ENCODE measurements at regions not wholly inside any gene's neighbourhood (a gene's known extent, or its start where the extent isn't known, plus 50 kb on each side); places are given as distances from the start of the nearest gene placed in this dataset.

GRCh38 chr5:67941614-67942401 is 273.7 kb upstream of the PIK3R1 start:
- DNase-seq (ENCODE audit: low read depth, low spot score): no peak
- H2AFZ ChIP-seq (ENCODE audit: control insufficient read depth, low read length): no peak overlapping the region
- no peaks in the 10 kb centered on the region for H3K27me3 ChIP-seq (ENCODE audit: control insufficient read depth, extremely low read depth, insufficient read depth, low read length)
- no peak overlapping the region for H3K27ac ChIP-seq (ENCODE audit: control insufficient read depth, insufficient read depth, low read length)
- no peak overlapping the region for H3K4me3 ChIP-seq (ENCODE audit: control insufficient read depth in 2 of 3, extremely low read depth in 1 of 3, insufficient read depth in 2 of 3, low read depth in 1 of 3, low read length in 3 of 3)
- no peaks in the 10 kb centered on the region for H4K20me1 ChIP-seq (ENCODE audit: control insufficient read depth, extremely low read depth, insufficient read depth, low read length)
- H3K4me1 ChIP-seq (ENCODE audit: control insufficient read depth, extremely low read depth, insufficient read depth, low read length): peaks cover 15% of the 10 kb centered on the region
- peak overlapping the region; percentile 56 for H3K4me2 ChIP-seq (ENCODE audit: control insufficient read depth, extremely low read depth, insufficient read depth, low read depth, low read length)
- no peaks in the 10 kb centered on the region for H3K9me3 ChIP-seq (ENCODE audit: control insufficient read depth, low read depth, low read length)
- peak; percentile 49 for FAIRE-seq
- no peaks in the 10 kb centered on the region for H3K79me2 ChIP-seq (ENCODE audit: control insufficient read depth, insufficient read depth, low read length)
- no peak overlapping the region for H3K9ac ChIP-seq (ENCODE audit: control insufficient read depth, extremely low read depth, insufficient read depth, low read length)
- no peaks in the 10 kb centered on the region for H3K9me1 ChIP-seq (ENCODE audit: control insufficient read depth, extremely low read depth, insufficient read depth, low read length)
- TF ChIP-seq CTCF (optimal IDR thresholded peaks at IDR 0.05 in 1 of 3, IDR thresholded peaks at IDR 0.05 in 1 of 3, conservative IDR thresholded peaks at IDR 0.05 in 1 of 3; ENCODE audit: extremely low read depth in 1 of 3, insufficient read depth in 2 of 3, low read length in 3 of 3): no peak
- TF ChIP-seq EZH2 (IDR thresholded peaks at IDR 0.05; ENCODE audit: low read length): no peak
- no peaks in the 10 kb centered on the region for H3K36me3 ChIP-seq (ENCODE audit: control insufficient read depth in 2 of 2, extremely low read depth in 1 of 2, insufficient read depth in 2 of 2, low read length in 2 of 2)
- dilution Hi-C loops (cut with MboI; ENCODE audit: extremely low pct_ligation_motif_present, low sequenced_read_pairs): no loop called here

- FAIRE-seq (peak; percentile 17), DNase-seq (ENCODE audit: low read depth, low spot score) (no peak)
- Histone ChIP-seq H3K9me3 (ENCODE audit: control insufficient read depth, low read depth, low read length) (no peaks in the 10 kb centered on the region), H3K4me3 (ENCODE audit: control insufficient read depth in 2 of 3, extremely low read depth in 1 of 3, insufficient read depth in 2 of 3, low read depth in 1 of 3, low read length in 3 of 3) (no peak overlapping the region), H3K4me1 (ENCODE audit: control insufficient read depth, extremely low read depth, insufficient read depth, low read length) (no peaks in the 10 kb centered on the region), H2AFZ (ENCODE audit: control insufficient read depth, low read length) (no peak overlapping the region), H3K27ac (ENCODE audit: control insufficient read depth, insufficient read depth, low read length) (no peak overlapping the region), H3K4me2 (ENCODE audit: control insufficient read depth, extremely low read depth, insufficient read depth, low read depth, low read length) (no peak overlapping the region), H3K79me2 (ENCODE audit: control insufficient read depth, insufficient read depth, low read length) (no peaks in the 10 kb centered on the region), H4K20me1 (ENCODE audit: control insufficient read depth, extremely low read depth, insufficient read depth, low read length) (no peaks in the 10 kb centered on the region), H3K27me3 (ENCODE audit: control insufficient read depth, extremely low read depth, insufficient read depth, low read length) (no peaks in the 10 kb centered on the region), H3K9ac (ENCODE audit: control insufficient read depth, extremely low read depth, insufficient read depth, low read length) (no peak overlapping the region), H3K9me1 (ENCODE audit: control insufficient read depth, extremely low read depth, insufficient read depth, low read length) (no peaks in the 10 kb centered on the region), H3K36me3 (ENCODE audit: control insufficient read depth in 2 of 2, extremely low read depth in 1 of 2, insufficient read depth in 2 of 2, low read length in 2 of 2) (no peaks in the 10 kb centered on the region)
- dilution Hi-C loops (cut with MboI; ENCODE audit: extremely low pct_ligation_motif_present, low sequenced_read_pairs): no loop called here
- TF ChIP-seq CTCF (optimal IDR thresholded peaks at IDR 0.05 in 1 of 3, IDR thresholded peaks at IDR 0.05 in 1 of 3, conservative IDR thresholded peaks at IDR 0.05 in 1 of 3; ENCODE audit: extremely low read depth in 1 of 3, insufficient read depth in 2 of 3, low read length in 3 of 3): no peak
- TF ChIP-seq EZH2 (IDR thresholded peaks at IDR 0.05; ENCODE audit: low read length): no peak
Observed at GRCh38 chr5:67935908-67936566, 279.5 kb upstream of the PIK3R1 start.
